ENCODE measurements at regions not wholly inside any gene's neighbourhood (a gene's known extent, or its start where the extent isn't known, plus 50 kb on each side); places are given as distances from the start of the nearest gene placed in this dataset.

GRCh38 chr5:100723229-100723628, 179.9 kb downstream of the ST8SIA4 start:
- no peak overlapping the region for H3K9ac ChIP-seq (ENCODE audit: low read depth in 2 of 2, low read length in 2 of 2)
- no peak for DNase-seq
- H3K27me3 ChIP-seq: no peaks in the 10 kb centered on the region
- H3K9me3 ChIP-seq: no peaks in the 10 kb centered on the region
- no peak overlapping the region for H3K27ac ChIP-seq
- no peaks in the 10 kb centered on the region for H3K36me3 ChIP-seq
- TF ChIP-seq CTCF (IDR thresholded peaks at IDR 0.05): no peak
- no peak overlapping the region for H3K4me3 ChIP-seq
- intact Hi-C loops (cut with DNase I): no loop called here
- no peaks in the 10 kb centered on the region for H3K4me1 ChIP-seq

- Histone ChIP-seq H3K9ac (ENCODE audit: low read depth in 2 of 2, low read length in 2 of 2) (no peak overlapping the region), H3K27ac (no peak overlapping the region), H3K9me3 (no peaks in the 10 kb centered on the region), H3K4me1 (no peaks in the 10 kb centered on the region), H3K4me3 (no peak overlapping the region), H3K27me3 (no peaks in the 10 kb centered on the region), H3K36me3 (no peaks in the 10 kb centered on the region)
- no peak for DNase-seq
- no peak for TF ChIP-seq CTCF (IDR thresholded peaks at IDR 0.05)
- intact Hi-C loops (cut with DNase I): no loop called here
Observed at GRCh38 chr5:100726116-100726515, 177.0 kb downstream of the ST8SIA4 start.

GRCh38 chr5:100731768-100732167, 171.3 kb downstream of the ST8SIA4 start:
- H3K4me3 ChIP-seq: no peak overlapping the region
- H3K36me3 ChIP-seq: no peaks in the 10 kb centered on the region
- TF ChIP-seq CTCF (IDR thresholded peaks at IDR 0.05): no peak
- H3K27ac ChIP-seq: no peak overlapping the region
- H3K4me1 ChIP-seq: no peaks in the 10 kb centered on the region
- no peak overlapping the region for H3K9ac ChIP-seq (ENCODE audit: low read depth in 2 of 2, low read length in 2 of 2)
- no peaks in the 10 kb centered on the region for H3K9me3 ChIP-seq
- intact Hi-C loops (cut with DNase I): no loop called here
- no peaks in the 10 kb centered on the region for H3K27me3 ChIP-seq
- no peak for DNase-seq

- H3K27ac ChIP-seq: no peak overlapping the region
- intact Hi-C loops (cut with DNase I): no loop called here
- no peak overlapping the region for H3K4me3 ChIP-seq
- H3K9me3 ChIP-seq: no peaks in the 10 kb centered on the region
- H3K36me3 ChIP-seq: no peaks in the 10 kb centered on the region
- no peaks in the 10 kb centered on the region for H3K4me1 ChIP-seq
- no peak for DNase-seq
- no peak overlapping the region for H3K9ac ChIP-seq (ENCODE audit: low read depth in 2 of 2, low read length in 2 of 2)
- no peaks in the 10 kb centered on the region for H3K27me3 ChIP-seq
- TF ChIP-seq CTCF (IDR thresholded peaks at IDR 0.05): no peak
Observed at GRCh38 chr5:100746730-100747129, 156.4 kb downstream of the ST8SIA4 start.

GRCh38 chr5:100749771-100750284, 153.3 kb downstream of the ST8SIA4 start:
- H3K4me1 ChIP-seq: no peaks in the 10 kb centered on the region
- no peak overlapping the region for H3K27ac ChIP-seq
- intact Hi-C loops (cut with DNase I): no loop called here
- no peak overlapping the region for H3K9ac ChIP-seq (ENCODE audit: low read depth in 2 of 2, low read length in 2 of 2)
- no peak overlapping the region for H3K4me3 ChIP-seq
- DNase-seq: no peak
- no peaks in the 10 kb centered on the region for H3K36me3 ChIP-seq
- H3K27me3 ChIP-seq: no peaks in the 10 kb centered on the region
- TF ChIP-seq CTCF (IDR thresholded peaks at IDR 0.05): no peak
- H3K9me3 ChIP-seq: no peaks in the 10 kb centered on the region

- no peak overlapping the region for H3K27ac ChIP-seq
- intact Hi-C loops (cut with DNase I): no loop called here
- H3K4me1 ChIP-seq: no peaks in the 10 kb centered on the region
- H3K9ac ChIP-seq (ENCODE audit: low read depth in 2 of 2, low read length in 2 of 2): no peak overlapping the region
- no peak for DNase-seq
- no peak for TF ChIP-seq CTCF (IDR thresholded peaks at IDR 0.05)
- no peaks in the 10 kb centered on the region for H3K9me3 ChIP-seq
- no peaks in the 10 kb centered on the region for H3K36me3 ChIP-seq
- no peak overlapping the region for H3K4me3 ChIP-seq
- no peaks in the 10 kb centered on the region for H3K27me3 ChIP-seq
Observed at GRCh38 chr5:100755435-100755834, 147.6 kb downstream of the ST8SIA4 start.

Data from colonic mucosa (tissue), 4 donors.